Sigmoid colon (tissue), 4 donors: ENCODE measurements at regions not wholly inside any gene's neighbourhood (a gene's known extent, or its start where the extent isn't known, plus 50 kb on each side); places are given as distances from the start of the nearest gene placed in this dataset.

Source experiments
- CTCF ChIP-seq, 4 experiments: fragments of 450-650 bp in 3 of 4; fragments of 200-600 bp in 1 of 4; IDR thresholded peaks; one replicate each; pipeline ENCODE4 v1.5.1; 2016 to 2019; ENCODE audit warnings: antibody characterized with exemption in 4 of 4, mild to moderate bottlenecking in 3 of 4, moderate library complexity in 2 of 4
- EP300 ChIP-seq, 4 donors: sonication (generic); formaldehyde crosslinking; IDR thresholded peaks; one replicate each; pipeline ENCODE4 v1.6.1; 2017; ENCODE audit warnings: antibody characterized with exemption in 4 of 4
- POLR2A ChIP-seq, 2 donors: fragments of 450-650 bp; IDR thresholded peaks; one replicate each; pipeline ENCODE4 v1.6.1; 2016; ENCODE audit warnings: antibody characterized with exemption in 2 of 2, mild to moderate bottlenecking in 2 of 2, moderate library complexity in 2 of 2
- POLR2AphosphoS5 ChIP-seq, 4 donors: sonication (generic); formaldehyde crosslinking; IDR thresholded peaks; one replicate each; pipeline ENCODE4 v1.6.1; 2017; ENCODE audit warnings: antibody characterized with exemption in 4 of 4

DNA sequence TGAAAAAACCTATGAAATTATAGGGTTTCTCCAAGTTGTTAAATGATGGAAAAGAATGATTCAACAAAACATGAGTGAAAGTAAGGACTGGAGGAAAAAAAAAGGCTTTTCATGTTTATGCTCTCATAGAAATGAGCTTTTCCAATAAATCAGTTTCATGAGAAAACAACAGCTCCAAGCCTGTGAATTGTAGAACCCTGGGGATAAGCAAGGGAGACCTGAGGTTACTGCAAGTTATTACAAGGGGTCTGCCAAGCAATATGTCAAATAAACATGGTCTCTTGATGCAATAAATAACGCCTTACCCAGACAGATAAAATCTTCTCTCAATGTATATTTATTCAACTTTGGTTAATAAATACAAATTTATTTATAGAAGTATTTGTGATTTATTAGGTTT, 577.9 kb upstream of the GCFC2 start:
- TF ChIP-seq POLR2A (IDR thresholded peaks at IDR 0.05) (no peak), POLR2AphosphoS5 (IDR thresholded peaks at IDR 0.05) (no peak), CTCF (IDR thresholded peaks at IDR 0.05) (no peak), EP300 (IDR thresholded peaks at IDR 0.05) (no peak)
